Retinal pigment epithelial cell (primary cell): ENCODE measurements at regions not wholly inside any gene's neighbourhood (a gene's known extent, or its start where the extent isn't known, plus 50 kb on each side); places are given as distances from the start of the nearest gene placed in this dataset.

Experiments used
- DNase-seq: peaks from one replicate; pipeline ENCODE4 v3.0.0-alpha.2; 2010; ENCODE audit warnings: low read depth
- H3K4me3 ChIP-seq: 2 replicates; pipeline ENCODE4 v1.5.1; 2011; ENCODE audit warnings: mild to moderate bottlenecking, low read length, control low read depth, moderate library complexity
- TF ChIP-seq, protein P1 (sequence below): conservative IDR thresholded peaks from 2 replicates; pipeline ENCODE4 v1.5.1; 2011; ENCODE audit warnings: low read depth, low read length, control low read depth, inconsistent platforms

DNA sequence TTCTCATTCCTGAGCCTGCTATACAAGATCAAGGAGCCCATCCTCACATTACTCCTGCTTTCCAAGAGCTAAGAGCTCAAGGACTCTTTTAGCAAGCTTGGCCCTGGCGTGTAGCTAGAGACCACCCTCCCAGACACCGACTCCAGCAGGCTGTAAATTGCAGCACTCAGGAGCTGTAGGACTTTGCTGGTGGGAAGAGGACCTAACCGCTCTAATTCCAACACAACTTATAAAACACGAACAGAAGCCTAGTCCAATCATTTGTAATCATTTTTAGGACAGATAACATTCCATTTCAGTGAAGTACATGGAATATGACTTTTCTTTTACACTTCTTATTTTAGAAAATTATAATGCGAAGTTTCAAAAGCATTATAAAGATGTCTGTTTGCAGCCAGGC, 219.9 kb downstream of the NXNL2 start:
- TF ChIP-seq, protein P1, sequence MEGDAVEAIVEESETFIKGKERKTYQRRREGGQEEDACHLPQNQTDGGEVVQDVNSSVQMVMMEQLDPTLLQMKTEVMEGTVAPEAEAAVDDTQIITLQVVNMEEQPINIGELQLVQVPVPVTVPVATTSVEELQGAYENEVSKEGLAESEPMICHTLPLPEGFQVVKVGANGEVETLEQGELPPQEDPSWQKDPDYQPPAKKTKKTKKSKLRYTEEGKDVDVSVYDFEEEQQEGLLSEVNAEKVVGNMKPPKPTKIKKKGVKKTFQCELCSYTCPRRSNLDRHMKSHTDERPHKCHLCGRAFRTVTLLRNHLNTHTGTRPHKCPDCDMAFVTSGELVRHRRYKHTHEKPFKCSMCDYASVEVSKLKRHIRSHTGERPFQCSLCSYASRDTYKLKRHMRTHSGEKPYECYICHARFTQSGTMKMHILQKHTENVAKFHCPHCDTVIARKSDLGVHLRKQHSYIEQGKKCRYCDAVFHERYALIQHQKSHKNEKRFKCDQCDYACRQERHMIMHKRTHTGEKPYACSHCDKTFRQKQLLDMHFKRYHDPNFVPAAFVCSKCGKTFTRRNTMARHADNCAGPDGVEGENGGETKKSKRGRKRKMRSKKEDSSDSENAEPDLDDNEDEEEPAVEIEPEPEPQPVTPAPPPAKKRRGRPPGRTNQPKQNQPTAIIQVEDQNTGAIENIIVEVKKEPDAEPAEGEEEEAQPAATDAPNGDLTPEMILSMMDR, result no peak
- no peak for DNase-seq
- no peak overlapping the region for H3K4me3 ChIP-seq

DNA sequence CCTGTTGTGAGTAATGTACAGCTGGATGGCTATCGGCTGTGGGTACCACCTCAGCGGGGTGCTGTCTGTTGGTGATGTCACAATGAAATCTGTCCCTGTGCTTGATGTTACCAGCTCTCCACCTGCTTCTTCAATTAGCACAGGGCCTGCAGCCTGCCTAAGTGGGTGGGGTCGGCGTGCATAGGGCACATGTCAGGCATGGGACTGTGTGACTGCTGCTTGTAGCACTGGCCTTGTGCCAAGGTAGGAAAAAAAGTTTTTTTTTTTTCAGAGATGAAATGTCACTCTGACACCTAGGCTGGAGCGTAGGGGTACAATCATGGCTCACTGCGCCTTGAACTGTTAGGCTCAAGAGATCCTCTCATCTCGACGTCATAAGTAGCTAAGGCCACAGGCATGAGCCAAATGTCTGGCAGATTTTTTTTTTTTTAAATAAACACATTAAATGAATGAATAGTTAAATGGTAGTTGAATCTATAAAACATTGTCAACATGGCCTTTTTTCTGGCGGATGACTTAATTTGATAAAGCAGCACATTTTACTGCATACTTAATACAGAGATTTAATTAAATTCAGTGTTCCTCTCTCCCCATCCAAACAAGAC, 222.5 kb downstream of the NXNL2 start:
- H3K4me3 ChIP-seq, result no peak overlapping the region
- no peak for DNase-seq
- TF ChIP-seq, protein P1, result no peak

- TF ChIP-seq, protein P1, result no peak
- DNase-seq, result no peak
- no peak overlapping the region for H3K4me3 ChIP-seq
Observed at GRCh38 chr9:88759364-88759763, 224.4 kb downstream of the NXNL2 start.

- no peak overlapping the region for H3K4me3 ChIP-seq
- TF ChIP-seq, protein P1, result no peak
- no peak for DNase-seq
Observed at GRCh38 chr9:88766778-88767503, 224.3 kb upstream of the S1PR3 start.

DNA sequence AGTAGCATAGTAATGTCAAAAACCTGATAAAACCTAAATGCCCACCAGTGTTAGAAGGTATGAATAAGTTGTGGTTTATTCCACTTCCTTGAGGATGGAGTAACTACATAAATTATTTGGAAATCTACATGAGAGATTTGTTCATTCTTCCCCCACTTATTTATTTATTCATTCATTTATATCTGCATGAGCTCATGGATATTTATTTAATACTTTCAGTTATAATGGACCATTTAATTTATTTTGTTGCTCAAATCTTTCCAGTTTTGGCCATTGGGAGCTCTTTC, 223.8 kb upstream of the S1PR3 start:
- TF ChIP-seq, protein P1, result no peak
- H3K4me3 ChIP-seq, result no peak overlapping the region
- DNase-seq, result no peak

DNA sequence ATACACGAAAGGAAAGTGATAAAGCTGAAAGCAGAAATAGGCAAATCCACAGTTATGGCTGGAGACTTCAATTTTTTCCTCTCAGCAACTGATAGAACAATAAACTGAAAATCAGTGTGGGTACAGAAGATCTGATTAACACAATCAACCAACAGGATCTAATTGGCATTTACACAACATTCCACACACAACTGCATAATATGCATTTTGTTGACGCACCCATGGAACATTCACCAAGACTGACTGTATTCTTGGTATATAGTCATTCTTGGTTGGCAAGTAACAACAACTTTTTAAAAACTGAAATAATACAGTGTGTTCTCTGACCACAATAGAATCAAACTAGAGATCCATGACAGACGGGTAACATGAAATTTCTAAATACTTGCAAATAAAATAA, 218.7 kb upstream of the S1PR3 start:
- no peak for DNase-seq
- TF ChIP-seq, protein P1, result no peak
- no peak overlapping the region for H3K4me3 ChIP-seq

DNA sequence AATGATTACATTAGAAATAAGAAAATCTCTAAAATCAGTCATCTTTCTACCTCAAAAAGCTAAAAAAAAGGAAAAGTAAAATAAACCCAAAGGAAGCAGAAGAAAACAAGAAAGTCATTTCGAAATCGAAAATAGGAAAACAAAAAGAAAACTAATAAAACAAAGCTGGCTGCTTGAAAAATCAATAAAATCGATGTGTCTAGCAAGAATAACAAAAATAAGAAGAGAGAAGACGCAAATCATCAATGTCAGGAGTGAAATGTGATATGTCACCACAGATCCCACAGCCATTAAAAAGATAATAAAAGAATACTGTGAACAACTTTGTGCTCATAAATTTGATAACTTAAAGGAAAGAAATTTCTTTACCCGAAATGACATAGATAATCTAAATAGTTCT, 218.1 kb upstream of the S1PR3 start:
- DNase-seq, result no peak
- TF ChIP-seq, protein P1, result no peak
- no peak overlapping the region for H3K4me3 ChIP-seq
